ENCODE measurements at regions not wholly inside any gene's neighbourhood (a gene's known extent, or its start where the extent isn't known, plus 50 kb on each side); places are given as distances from the start of the nearest gene placed in this dataset.
"Not testable (repeated sequence)": the region's sequence is repeated elsewhere in the genome, so short reads cannot be mapped to it uniquely, and the experiment has no call there.

- TF ChIP-seq CTCF (IDR thresholded peaks at IDR 0.05) (no peak), ZFX (IDR thresholded peaks at IDR 0.05; ENCODE audit: borderline replicate concordance) (no peak)
- no peak overlapping the region for H3K27ac ChIP-seq
These were observed 63.6 kb upstream of the RESF1 start for GRCh38 chr12:31895449-31896150.

GRCh38 chr12:31890295-31891285 is 68.6 kb upstream of the RESF1 start:
- no peak overlapping the region for H3K27ac ChIP-seq
- no peak for TF ChIP-seq ZFX (IDR thresholded peaks at IDR 0.05; ENCODE audit: borderline replicate concordance)
- TF ChIP-seq CTCF (IDR thresholded peaks at IDR 0.05) = no peak

- TF ChIP-seq CTCF (IDR thresholded peaks at IDR 0.05) = no peak
- no peak for TF ChIP-seq ZFX (IDR thresholded peaks at IDR 0.05; ENCODE audit: borderline replicate concordance)
- H3K27ac ChIP-seq = no peak overlapping the region
These were observed 72.0 kb upstream of the RESF1 start for GRCh38 chr12:31887109-31887811.

GRCh38 chr12:31882682-31883081 is 76.5 kb upstream of the RESF1 start:
- not testable (repeated sequence) for H3K27ac ChIP-seq

- no peak overlapping the region for H3K27ac ChIP-seq
- TF ChIP-seq CTCF (IDR thresholded peaks at IDR 0.05) = no peak
- TF ChIP-seq ZFX (IDR thresholded peaks at IDR 0.05; ENCODE audit: borderline replicate concordance) = no peak
These were observed 78.9 kb upstream of the RESF1 start for GRCh38 chr12:31880340-31880739.

GRCh38 chr12:31877884-31878283 is 81.3 kb upstream of the RESF1 start:
- no peak for TF ChIP-seq CTCF (IDR thresholded peaks at IDR 0.05)
- H3K27ac ChIP-seq = no peak overlapping the region

GRCh38 chr12:31876568-31877424 is 82.4 kb upstream of the RESF1 start:
- no peak overlapping the region for H3K27ac ChIP-seq
- TF ChIP-seq CTCF (IDR thresholded peaks at IDR 0.05) (no peak), ZFX (IDR thresholded peaks at IDR 0.05; ENCODE audit: borderline replicate concordance) (no peak)
